ENCODE measurements at regions not wholly inside any gene's neighbourhood (a gene's known extent, or its start where the extent isn't known, plus 50 kb on each side); places are given as distances from the start of the nearest gene placed in this dataset.

- BruUV-seq (replicated peaks) = no TSS peak
- Histone ChIP-seq H3K9me2 (replicated peaks; ENCODE audit: low read length) (no peaks in the 10 kb centered on the region), H3K36me3 (ENCODE audit: low read depth, low read length) (no peaks in the 10 kb centered on the region), H3K79me2 (ENCODE audit: low read length) (no peaks in the 10 kb centered on the region), H2AFZ (ENCODE audit: low read length) (no peak overlapping the region), H3K4me3 (ENCODE audit: low read length) (no peak overlapping the region), H3K27me3 (ENCODE audit: low read length) (no peaks in the 10 kb centered on the region), H3K27ac (ENCODE audit: low read length) (no peak overlapping the region), H3K9me3 (ENCODE audit: low read length) (no peaks in the 10 kb centered on the region), H3F3A (ENCODE audit: low read length, unreplicated experiment) (no peaks in the 10 kb centered on the region), H3K4me1 (ENCODE audit: insufficient read depth, low read length) (no peaks in the 10 kb centered on the region), H4K20me1 (ENCODE audit: low read length) (no peaks in the 10 kb centered on the region), H3K4me2 (ENCODE audit: low read length) (no peak overlapping the region), H3K9ac (ENCODE audit: low read length) (no peak overlapping the region)
- ChIA-PET POLR2A (ENCODE audit: unreplicated experiment) (no interaction called here), CTCF (no interaction called here)
- intact Hi-C loops (cut with micrococcal nuclease) = no loop called here
- no peak for ATAC-seq
- no peak for DNase-seq
- no peak for TF ChIP-seq CTCF (conservative IDR thresholded peaks at IDR 0.05; ENCODE audit: low read depth, low read length)
- TF ChIP-seq EZH2phosphoT487 (IDR thresholded peaks at IDR 0.05; ENCODE audit: borderline replicate concordance, low read length) = no peak
- no peak for TF ChIP-seq EZH2 (IDR thresholded peaks at IDR 0.05; ENCODE audit: low read length, unreplicated experiment)
Measured at GRCh38 chr13:80989241-80989640, 648.3 kb upstream of the SPRY2 start.

DNA sequence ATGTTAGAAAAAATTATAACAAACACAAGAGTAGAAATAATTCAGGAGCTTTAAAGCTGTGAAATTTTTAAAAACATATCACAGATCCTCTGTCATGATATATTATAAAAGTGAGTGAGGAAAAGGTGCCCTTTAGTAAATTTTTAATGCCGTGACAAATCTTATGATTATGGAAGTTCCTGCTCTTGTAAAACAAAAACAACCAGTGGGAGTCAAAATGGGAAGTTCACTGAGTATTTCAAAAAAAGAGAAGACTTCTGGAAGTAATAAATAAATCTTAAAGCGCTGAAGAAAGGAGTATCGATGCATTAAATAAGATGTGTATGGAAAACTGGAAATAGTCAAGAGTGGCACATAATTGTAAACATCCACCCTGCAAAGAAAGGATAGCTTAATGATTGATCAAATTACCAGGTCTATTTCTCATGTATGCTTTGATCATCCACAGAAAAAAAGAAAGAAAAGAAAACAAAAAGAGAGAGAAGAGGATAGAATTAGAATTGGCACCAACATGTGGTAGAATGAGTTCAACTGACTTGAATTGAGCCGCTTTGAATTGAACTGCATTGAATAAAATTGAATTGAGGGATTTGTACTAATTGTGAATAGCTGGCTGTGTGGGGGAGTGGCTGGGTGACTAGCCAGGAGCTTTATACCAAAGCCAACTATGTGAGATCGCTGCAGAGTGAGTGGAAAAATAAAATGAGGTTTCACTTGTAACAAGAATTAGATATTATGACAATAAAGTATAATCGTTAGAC, 647.6 kb upstream of the SPRY2 start:
- no peak for ATAC-seq
- no peaks in the 10 kb centered on the region for H3F3A ChIP-seq (ENCODE audit: low read length, unreplicated experiment)
- H3K27ac ChIP-seq (ENCODE audit: low read length) = no peak overlapping the region
- H3K9ac ChIP-seq (ENCODE audit: low read length) = no peak overlapping the region
- ChIA-PET POLR2A (ENCODE audit: unreplicated experiment) (no interaction called here), CTCF (no interaction called here)
- no TSS peak for BruUV-seq (replicated peaks)
- no peaks in the 10 kb centered on the region for H3K9me3 ChIP-seq (ENCODE audit: low read length)
- intact Hi-C loops (cut with micrococcal nuclease) = no loop called here
- no peaks in the 10 kb centered on the region for H3K4me1 ChIP-seq (ENCODE audit: insufficient read depth, low read length)
- no peak overlapping the region for H3K4me2 ChIP-seq (ENCODE audit: low read length)
- H4K20me1 ChIP-seq (ENCODE audit: low read length) = no peaks in the 10 kb centered on the region
- no peak overlapping the region for H3K4me3 ChIP-seq (ENCODE audit: low read length)
- no peaks in the 10 kb centered on the region for H3K79me2 ChIP-seq (ENCODE audit: low read length)
- TF ChIP-seq CTCF (conservative IDR thresholded peaks at IDR 0.05; ENCODE audit: low read depth, low read length) = no peak
- DNase-seq = no peak
- no peaks in the 10 kb centered on the region for H3K9me2 ChIP-seq (replicated peaks; ENCODE audit: low read length)
- no peak overlapping the region for H2AFZ ChIP-seq (ENCODE audit: low read length)
- no peaks in the 10 kb centered on the region for H3K27me3 ChIP-seq (ENCODE audit: low read length)
- H3K36me3 ChIP-seq (ENCODE audit: low read depth, low read length) = no peaks in the 10 kb centered on the region

DNA sequence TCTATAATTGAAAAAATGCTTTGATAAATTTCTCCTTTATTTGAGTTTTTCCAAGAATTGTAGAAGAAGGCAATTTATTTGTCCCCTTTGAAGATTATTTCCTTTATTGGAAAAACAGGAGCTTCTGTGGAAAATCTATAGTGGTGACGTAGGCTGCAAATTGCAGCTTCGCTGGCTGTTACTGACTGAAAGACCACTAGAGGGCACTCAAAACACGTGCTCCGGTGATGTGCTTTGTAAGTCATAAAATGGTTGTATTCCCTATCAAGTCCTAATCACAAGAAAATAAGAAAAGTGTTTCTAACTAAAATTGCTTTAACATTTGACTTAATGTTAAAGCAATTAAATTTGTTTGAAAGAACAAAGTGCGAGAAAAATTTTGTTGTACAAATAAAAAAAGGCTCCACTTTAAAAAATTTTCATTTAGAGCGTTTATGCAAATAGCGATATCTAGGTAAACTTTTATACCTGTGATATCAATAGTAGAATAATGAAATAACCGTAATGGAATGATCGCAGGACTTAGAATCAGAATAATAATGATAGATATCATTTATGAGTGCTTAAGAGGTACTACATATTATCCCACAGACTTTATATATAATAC, 638.2 kb upstream of the SPRY2 start:
- Histone ChIP-seq H3K27me3 (ENCODE audit: low read length) (no peaks in the 10 kb centered on the region), H3K27ac (ENCODE audit: low read length) (no peak overlapping the region), H3K36me3 (ENCODE audit: low read depth, low read length) (no peaks in the 10 kb centered on the region), H3K9me3 (ENCODE audit: low read length) (no peaks in the 10 kb centered on the region), H4K20me1 (ENCODE audit: low read length) (no peaks in the 10 kb centered on the region), H3K9me2 (replicated peaks; ENCODE audit: low read length) (no peaks in the 10 kb centered on the region), H3K79me2 (ENCODE audit: low read length) (no peaks in the 10 kb centered on the region), H2AFZ (ENCODE audit: low read length) (peak overlapping the region; percentile 69; the same call in 1 of the 2 replicates), H3K4me1 (ENCODE audit: insufficient read depth, low read length) (no peaks in the 10 kb centered on the region), H3K9ac (ENCODE audit: low read length) (no peak overlapping the region), H3F3A (ENCODE audit: low read length, unreplicated experiment) (no peaks in the 10 kb centered on the region), H3K4me3 (ENCODE audit: low read length) (no peak overlapping the region), H3K4me2 (ENCODE audit: low read length) (peak overlapping the region; percentile 54)
- intact Hi-C loops (cut with micrococcal nuclease) = loop anchor here (1.0 to 10.0 kb wide), 3 partner anchors 38 to 637 kb away; partner anchors contain the start of gene SPRY2
- TF ChIP-seq EZH2phosphoT487 (IDR thresholded peaks at IDR 0.05; ENCODE audit: borderline replicate concordance, low read length) (no peak), CTCF (conservative IDR thresholded peaks at IDR 0.05; ENCODE audit: low read depth, low read length) (peak; percentile 84), EZH2 (IDR thresholded peaks at IDR 0.05; ENCODE audit: low read length, unreplicated experiment) (no peak)
- ChIA-PET CTCF (interaction anchor here (0.6 to 1.0 kb wide), 3 partner anchors 24 to 189 kb away, joined by 4 to 9 read pairs (median 5); no protein-coding TSS in a partner anchor), POLR2A (ENCODE audit: unreplicated experiment) (no interaction called here)
- peak; percentile 67 for DNase-seq
- no TSS peak for BruUV-seq (replicated peaks)
- ATAC-seq = peak; percentile 68
